Trophoblast cell (in vitro differentiated cells and primary cell): ENCODE measurements at regions not wholly inside any gene's neighbourhood (a gene's known extent, or its start where the extent isn't known, plus 50 kb on each side); places are given as distances from the start of the nearest gene placed in this dataset.
A peak's percentile ranks its signal among the peaks of the same experiment; 100 is the strongest.

ENCODE experiments used
- DNase-seq, 2 donors: peaks; one replicate each; pipeline ENCODE4 v3.0.0-alpha.2; 2016
- H2AFZ ChIP-seq: 2 replicates; pipeline ENCODE4 v1.6.1; 2013; ENCODE audit warnings: low read length, moderate library complexity, mild to moderate bottlenecking; ENCODE audit not compliant: insufficient read depth, poor library complexity
- H2AK5ac ChIP-seq: 2 replicates; pipeline ENCODE4 v1.6.1; 2013; ENCODE audit warnings: mild to moderate bottlenecking, low read length
- H2BK120ac ChIP-seq: 2 replicates; pipeline ENCODE4 v1.6.1; 2013; ENCODE audit warnings: low read length, mild to moderate bottlenecking, moderate library complexity; ENCODE audit not compliant: insufficient read depth, poor library complexity
- H2BK12ac ChIP-seq: 2 replicates; pipeline ENCODE4 v1.6.1; 2013; ENCODE audit warnings: mild to moderate bottlenecking, low read length, moderate library complexity
- H2BK5ac ChIP-seq: 2 replicates; pipeline ENCODE4 v1.6.1; 2013; ENCODE audit warnings: low read length, low read depth, moderate library complexity, mild to moderate bottlenecking; ENCODE audit not compliant: poor library complexity
- H3K14ac ChIP-seq: 2 replicates; pipeline ENCODE4 v1.6.1; 2013; ENCODE audit warnings: mild to moderate bottlenecking, low read length
- H3K18ac ChIP-seq: 2 replicates; pipeline ENCODE4 v1.6.1; 2013; ENCODE audit warnings: mild to moderate bottlenecking, low read length
- H3K23ac ChIP-seq: 2 replicates; pipeline ENCODE4 v1.6.1; 2013; ENCODE audit warnings: low read length
- H3K27ac ChIP-seq: 2 replicates; pipeline ENCODE4 v1.5.1; 2013; ENCODE audit warnings: low read depth, mild to moderate bottlenecking, inconsistent platforms, low read length, moderate library complexity
- H3K27me3 ChIP-seq: 2 replicates; pipeline ENCODE4 v1.6.1; 2013; ENCODE audit warnings: inconsistent platforms, mild to moderate bottlenecking, low read length, moderate library complexity; ENCODE audit not compliant: insufficient read depth
- H3K36me3 ChIP-seq, 2 experiments: 1 replicate in 1 of 2; 2 replicates in 1 of 2; pipeline ENCODE4 v1.6.1; 2013; ENCODE audit warnings: low read length in 2 of 2, mild to moderate bottlenecking in 2 of 2, moderate library complexity in 1 of 2; ENCODE audit not compliant: insufficient read depth in 2 of 2, control insufficient read depth in 1 of 2
- H3K4ac ChIP-seq: 2 replicates; pipeline ENCODE4 v1.6.1; 2013; ENCODE audit warnings: low read depth, mild to moderate bottlenecking, low read length, moderate library complexity
- H3K4me1 ChIP-seq, 2 experiments: 1 replicate in 1 of 2; 2 replicates in 1 of 2; pipeline ENCODE4 v1.6.1; 2013; ENCODE audit warnings: low read length in 2 of 2, mild to moderate bottlenecking in 2 of 2, moderate library complexity in 1 of 2; ENCODE audit not compliant: insufficient read depth in 2 of 2, control insufficient read depth in 1 of 2
- H3K4me2 ChIP-seq: 2 replicates; pipeline ENCODE4 v1.6.1; 2013; ENCODE audit warnings: inconsistent platforms, mild to moderate bottlenecking, low read length, moderate library complexity
- H3K4me3 ChIP-seq: 2 replicates; pipeline ENCODE4 v1.5.1; 2013; ENCODE audit warnings: mild to moderate bottlenecking, low read depth, low read length, inconsistent platforms
- H3K79me1 ChIP-seq: one replicate; pipeline ENCODE4 v1.6.1; 2013; ENCODE audit warnings: low read length
- H3K79me2 ChIP-seq: 2 replicates; pipeline ENCODE4 v1.6.1; 2013; ENCODE audit warnings: low read length, mild to moderate bottlenecking; ENCODE audit not compliant: control insufficient read depth, insufficient read depth, poor library complexity
- H3K9ac ChIP-seq: 2 replicates; pipeline ENCODE4 v1.6.1; 2013; ENCODE audit warnings: mild to moderate bottlenecking, low read length
- H3K9me3 ChIP-seq: 2 replicates; pipeline ENCODE4 v1.6.1; 2013; ENCODE audit warnings: low read depth, mild to moderate bottlenecking, control low read depth, inconsistent platforms, low read length; ENCODE audit not compliant: insufficient read depth
- H4K12ac ChIP-seq: 2 replicates; pipeline ENCODE4 v1.6.1; 2013; ENCODE audit warnings: low read depth, mild to moderate bottlenecking, low read length, moderate library complexity
- H4K8ac ChIP-seq: 2 replicates; pipeline ENCODE4 v1.6.1; 2013; ENCODE audit warnings: low read depth, mild to moderate bottlenecking, low read length, moderate library complexity
- H4K91ac ChIP-seq: one replicate; pipeline ENCODE4 v1.6.1; 2013; ENCODE audit warnings: low read depth, mild to moderate bottlenecking, low read length, moderate library complexity
- WGBS: extraction: QIAGEN DNeasy Blood & Tissue Kit; methylation state at CpG from one replicate; pipeline ENCODE4 v1.1.7; 2013; ENCODE audit warnings: missing lambda C conversion rate; ENCODE audit not compliant: insufficient read length, insufficient coverage; ENCODE audit errors: extremely low coverage; 5-methylcytosine and 5-hydroxymethylcytosine counted together

GRCh38 chr4:28233724-28234123 lies 1373.1 kb downstream of the STIM2 start:
- Histone ChIP-seq H3K79me2 (no peaks in the 10 kb centered on the region), H3K9ac (no peak overlapping the region), H3K36me3 (no peaks in the 10 kb centered on the region), H3K14ac (no peak overlapping the region), H4K12ac (no peak overlapping the region), H3K27ac (no peak overlapping the region), H2BK12ac (no peak overlapping the region), H2AK5ac (no peak overlapping the region), H3K4me2 (no peak overlapping the region), H3K4me3 (no peak overlapping the region), H3K79me1 (peaks cover 12% of the 10 kb centered on the region), H3K27me3 (no peaks in the 10 kb centered on the region), H3K4me1 (peaks cover 0 to 6% of the 10 kb centered on the region in 2 experiments), H3K23ac (no peak overlapping the region), H3K9me3 (no peaks in the 10 kb centered on the region), H2AFZ (no peak overlapping the region), H4K8ac (no peak overlapping the region), H2BK5ac (no peak overlapping the region), H3K18ac (no peak overlapping the region), H2BK120ac (no peak overlapping the region), H4K91ac (no peak overlapping the region), H3K4ac (no peak overlapping the region)
- WGBS: no CpG with 5 or more reads among the region's 2 CpGs
- DNase-seq: no peak

- Histone ChIP-seq H3K4me1 (peaks cover 2% of the 10 kb centered on the region in 2 experiments), H3K4me2 (no peak overlapping the region), H3K27me3 (no peaks in the 10 kb centered on the region), H2BK120ac (peak overlapping the region; percentile 80), H4K12ac (no peak overlapping the region), H2AFZ (no peak overlapping the region), H3K4ac (no peak overlapping the region), H3K36me3 (no peaks in the 10 kb centered on the region), H3K23ac (no peak overlapping the region), H3K27ac (no peak overlapping the region), H2BK12ac (peak overlapping the region; percentile 76), H3K18ac (no peak overlapping the region), H2AK5ac (no peak overlapping the region), H3K14ac (no peak overlapping the region), H2BK5ac (no peak overlapping the region), H4K8ac (peak overlapping the region; percentile 47), H3K9ac (no peak overlapping the region), H3K9me3 (no peaks in the 10 kb centered on the region), H4K91ac (no peak overlapping the region), H3K79me1 (no peaks in the 10 kb centered on the region), H3K79me2 (no peaks in the 10 kb centered on the region), H3K4me3 (no peak overlapping the region)
- no CpG with 5 or more reads among the region's 3 CpGs for WGBS
- DNase-seq: no peak
Observed at GRCh38 chr4:28238876-28239275, 1378.2 kb downstream of the STIM2 start.

- Histone ChIP-seq H3K27me3 (no peaks in the 10 kb centered on the region), H3K79me2 (no peaks in the 10 kb centered on the region), H3K23ac (no peak overlapping the region), H3K18ac (no peak overlapping the region), H3K27ac (no peak overlapping the region), H2BK12ac (no peak overlapping the region), H3K79me1 (no peaks in the 10 kb centered on the region), H3K4me3 (no peak overlapping the region), H3K9ac (no peak overlapping the region), H3K14ac (no peak overlapping the region), H2BK120ac (no peak overlapping the region), H4K12ac (no peak overlapping the region), H2BK5ac (no peak overlapping the region), H3K4ac (no peak overlapping the region), H2AK5ac (no peak overlapping the region), H3K9me3 (no peaks in the 10 kb centered on the region), H4K8ac (no peak overlapping the region), H2AFZ (no peak overlapping the region), H3K36me3 (no peaks in the 10 kb centered on the region), H3K4me2 (no peak overlapping the region), H3K4me1 (peaks cover 2% of the 10 kb centered on the region in 2 experiments), H4K91ac (no peak overlapping the region)
- DNase-seq: no peak
- no CpG with 5 or more reads among the region's 2 CpGs for WGBS
Observed at GRCh38 chr4:28241021-28241420, 1380.4 kb downstream of the STIM2 start.

GRCh38 chr4:28247805-28248204 lies 1387.2 kb downstream of the STIM2 start:
- no peak overlapping the region for H3K18ac ChIP-seq
- no peak overlapping the region for H2BK120ac ChIP-seq
- no peak overlapping the region for H2BK12ac ChIP-seq
- peaks cover 2 to 3% of the 10 kb centered on the region in 2 experiments for H3K4me1 ChIP-seq
- H4K12ac ChIP-seq: no peak overlapping the region
- WGBS: no CpG with 5 or more reads among the region's 2 CpGs
- H4K91ac ChIP-seq: no peak overlapping the region
- no peak overlapping the region for H3K27ac ChIP-seq
- H2BK5ac ChIP-seq: no peak overlapping the region
- H4K8ac ChIP-seq: no peak overlapping the region
- no peaks in the 10 kb centered on the region for H3K36me3 ChIP-seq
- no peaks in the 10 kb centered on the region for H3K9me3 ChIP-seq
- H2AFZ ChIP-seq: no peak overlapping the region
- peaks cover 2% of the 10 kb centered on the region for H3K79me2 ChIP-seq
- peaks cover 8% of the 10 kb centered on the region for H3K79me1 ChIP-seq
- H3K14ac ChIP-seq: no peak overlapping the region
- H2AK5ac ChIP-seq: no peak overlapping the region
- H3K23ac ChIP-seq: no peak overlapping the region
- no peak overlapping the region for H3K4me3 ChIP-seq
- H3K9ac ChIP-seq: no peak overlapping the region
- H3K4ac ChIP-seq: no peak overlapping the region
- DNase-seq: no peak
- H3K4me2 ChIP-seq: no peak overlapping the region
- H3K27me3 ChIP-seq: no peaks in the 10 kb centered on the region
